HG03342 (cell line): ENCODE measurements at regions not wholly inside any gene's neighbourhood (a gene's known extent, or its start where the extent isn't known, plus 50 kb on each side); places are given as distances from the start of the nearest gene placed in this dataset.
"Not testable (repeated sequence)": the region's sequence is repeated elsewhere in the genome, so short reads cannot be mapped to it uniquely, and the experiment has no call there.

Source experiments
- ATAC-seq: cut with Tn5 transposase; IDR thresholded peaks from one replicate; pipeline ENCODE4 v1.9.1; 2021; ENCODE audit warnings: mild to moderate bottlenecking, moderate library complexity; ENCODE audit not compliant: unreplicated experiment

- no peak for ATAC-seq
Measured at GRCh38 chr2:17460371-17461086, 57.7 kb downstream of the RAD51AP2 start.

DNA sequence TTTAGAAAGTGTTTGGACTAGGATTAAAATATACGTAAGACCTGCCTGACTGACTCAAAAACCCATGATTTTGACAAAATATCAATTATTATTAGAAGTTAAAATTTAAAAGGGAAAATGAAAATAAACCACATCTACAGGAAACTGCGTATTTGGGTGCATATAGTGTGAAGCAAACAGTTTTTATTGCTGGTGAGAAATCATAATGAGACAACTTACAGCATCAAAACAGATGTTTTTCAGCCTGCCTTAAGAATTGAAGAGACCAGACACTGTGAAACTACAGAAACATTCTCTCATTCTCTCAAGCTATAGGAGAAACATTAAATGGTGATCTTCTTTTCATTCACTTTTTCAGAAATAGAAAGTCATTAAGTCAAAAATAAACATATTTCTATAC lies 62.9 kb downstream of the RAD51AP2 start:
- no peak for ATAC-seq

GRCh38 chr2:17446191-17446590 lies 72.0 kb downstream of the RAD51AP2 start:
- ATAC-seq = not testable (repeated sequence)

DNA sequence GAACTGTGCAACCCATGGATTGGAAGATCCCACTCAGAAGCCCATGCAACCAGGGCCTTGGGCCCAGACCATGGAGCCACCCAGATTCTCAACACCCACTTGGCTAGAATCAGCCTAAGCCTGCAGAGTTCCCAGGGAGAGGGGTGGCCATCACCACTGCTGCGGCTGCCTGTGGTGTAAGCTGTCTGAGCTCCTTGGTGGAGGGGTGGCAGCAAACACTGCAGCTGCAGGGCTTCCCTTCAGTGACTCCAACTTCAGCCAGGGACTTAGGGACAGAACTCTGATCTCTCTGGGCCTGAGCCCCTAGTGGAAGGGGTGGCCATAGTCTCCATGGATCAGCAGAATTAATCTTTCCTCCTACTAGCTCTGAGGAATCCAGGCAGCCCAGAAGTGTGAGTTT lies 72.5 kb downstream of the RAD51AP2 start:
- ATAC-seq = no peak

DNA sequence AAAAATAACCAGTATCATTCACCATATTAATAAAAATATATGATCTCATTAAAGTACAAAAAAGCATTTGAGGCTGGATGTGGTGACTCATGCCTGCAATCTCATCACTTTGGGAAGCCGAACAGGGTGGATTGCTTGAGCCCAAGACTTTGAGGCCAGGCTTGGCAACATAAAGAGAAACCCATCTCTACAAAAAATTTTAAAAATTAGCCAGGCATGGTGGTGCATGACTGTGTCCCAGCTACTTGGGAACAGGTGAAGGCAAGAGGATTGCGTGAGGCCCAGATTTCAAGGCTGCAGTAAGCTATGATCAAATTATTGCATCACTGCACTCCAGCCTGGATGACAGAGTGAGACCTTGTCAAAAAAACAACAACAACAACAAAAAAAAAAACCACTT lies 75.9 kb downstream of the RAD51AP2 start:
- ATAC-seq = no peak

DNA sequence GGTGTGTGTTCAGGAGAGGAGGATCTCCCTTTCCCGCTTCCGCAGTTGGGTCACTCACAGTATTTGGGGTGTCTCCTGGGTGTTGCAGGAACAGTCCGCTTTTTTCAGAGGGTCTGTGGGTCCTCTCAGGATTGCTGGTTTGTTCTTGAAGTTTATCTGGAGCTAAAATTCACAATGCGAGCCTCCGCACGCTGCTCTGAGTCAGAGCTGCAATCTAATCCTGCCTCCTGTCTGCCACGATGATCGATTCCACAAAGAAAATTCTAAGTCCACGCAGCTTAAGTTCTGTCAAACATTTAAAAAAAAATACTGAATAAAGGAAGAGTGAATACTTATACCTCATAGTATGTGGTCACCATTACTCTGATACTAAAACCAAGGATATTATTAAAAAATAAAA lies 76.5 kb downstream of the RAD51AP2 start:
- ATAC-seq = no peak

GRCh38 chr2:17441055-17441771 lies 77.0 kb downstream of the RAD51AP2 start:
- ATAC-seq = no peak

- ATAC-seq = no peak
Measured at GRCh38 chr2:17430326-17430725, 87.9 kb downstream of the RAD51AP2 start.

- no peak for ATAC-seq
Measured at GRCh38 chr2:17429130-17429529, 89.1 kb downstream of the RAD51AP2 start.

DNA sequence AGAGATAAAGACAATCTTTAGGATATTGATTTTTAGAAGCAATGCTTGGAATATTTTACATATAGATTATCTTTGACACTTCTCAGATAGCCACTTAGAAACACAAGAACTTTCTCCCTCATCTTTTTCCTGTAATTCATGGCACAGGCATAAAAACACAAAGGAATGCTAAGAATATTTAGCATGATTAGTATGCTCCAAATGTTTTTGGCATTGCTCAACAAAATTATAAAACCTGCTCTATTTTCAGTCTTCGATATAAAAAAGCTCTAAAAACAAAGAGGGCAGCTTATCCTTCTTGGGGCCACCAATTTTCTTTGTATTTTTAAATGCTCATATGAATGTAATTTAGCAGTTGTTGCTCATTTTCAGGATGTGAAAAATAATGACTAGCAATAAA lies 90.8 kb downstream of the RAD51AP2 start:
- ATAC-seq = no peak

DNA sequence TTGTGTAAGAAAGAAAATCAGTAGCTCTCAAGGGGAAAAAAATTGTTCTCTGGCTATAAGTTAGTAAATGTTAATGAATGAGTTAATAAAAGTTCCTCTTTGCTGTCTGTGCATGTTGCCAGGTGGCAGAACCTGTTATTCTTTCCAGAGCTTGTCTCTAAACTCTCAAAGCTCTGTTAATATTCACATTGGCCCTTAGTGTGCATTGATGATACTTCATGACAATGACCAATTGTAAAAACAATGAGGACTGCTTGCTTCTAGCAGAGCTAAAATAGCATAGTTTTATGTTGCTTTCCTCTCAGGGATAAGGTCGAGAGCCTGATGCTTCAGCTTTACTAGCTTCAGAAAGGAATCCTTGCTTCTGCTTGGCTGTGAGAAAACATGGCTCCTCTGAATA lies 91.5 kb downstream of the RAD51AP2 start:
- no peak for ATAC-seq

GRCh38 chr2:17422061-17422460 lies 96.2 kb downstream of the RAD51AP2 start:
- ATAC-seq = no peak

DNA sequence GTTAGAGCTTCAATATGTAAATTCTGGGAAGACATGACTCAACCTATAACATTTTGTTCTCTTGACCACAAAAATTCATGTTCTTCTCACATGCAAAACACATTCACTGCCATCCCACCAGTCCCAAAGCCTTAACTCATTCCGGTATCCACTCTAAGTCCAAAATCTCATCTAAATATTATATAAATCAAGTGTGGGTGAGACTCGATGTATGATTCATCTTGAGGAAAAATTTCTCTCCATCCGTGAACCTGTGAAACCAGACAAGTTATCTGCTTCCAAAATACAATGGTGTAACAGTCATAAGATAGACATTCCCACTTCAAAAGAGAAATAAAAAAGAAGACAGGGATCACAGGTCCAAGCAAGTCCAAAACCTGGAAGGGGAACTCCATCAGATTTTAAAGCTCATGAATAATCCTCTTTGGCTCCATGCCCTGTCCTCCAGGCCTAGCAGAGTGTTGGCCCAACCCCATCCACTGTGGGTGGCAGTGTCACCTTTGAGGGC lies 101.3 kb downstream of the RAD51AP2 start:
- no peak for ATAC-seq

GRCh38 chr2:17413036-17413435 lies 105.2 kb downstream of the RAD51AP2 start:
- ATAC-seq = no peak

DNA sequence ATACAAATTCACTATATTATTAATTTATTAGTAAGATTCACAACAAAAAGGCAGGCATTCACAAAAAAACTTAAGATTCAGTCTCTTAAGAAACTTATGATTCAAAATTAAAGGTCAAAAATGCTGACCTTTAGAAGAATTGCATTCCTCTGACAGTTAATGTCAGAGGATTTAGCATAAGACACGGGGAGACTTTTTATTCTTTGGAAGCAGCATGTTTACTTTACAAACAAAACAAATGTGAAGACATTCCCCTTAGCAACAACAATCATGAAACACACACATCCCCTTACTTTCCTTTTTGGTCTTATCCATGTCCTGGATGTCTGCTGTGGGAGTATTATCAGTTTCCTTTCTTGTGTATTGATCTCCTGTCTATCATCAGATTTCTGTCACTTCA lies 117.1 kb downstream of the RAD51AP2 start:
- ATAC-seq = no peak

GRCh38 chr2:17398770-17399169 lies 119.5 kb downstream of the RAD51AP2 start:
- no peak for ATAC-seq

GRCh38 chr2:17388798-17389197 lies 129.4 kb downstream of the RAD51AP2 start:
- ATAC-seq = no peak

DNA sequence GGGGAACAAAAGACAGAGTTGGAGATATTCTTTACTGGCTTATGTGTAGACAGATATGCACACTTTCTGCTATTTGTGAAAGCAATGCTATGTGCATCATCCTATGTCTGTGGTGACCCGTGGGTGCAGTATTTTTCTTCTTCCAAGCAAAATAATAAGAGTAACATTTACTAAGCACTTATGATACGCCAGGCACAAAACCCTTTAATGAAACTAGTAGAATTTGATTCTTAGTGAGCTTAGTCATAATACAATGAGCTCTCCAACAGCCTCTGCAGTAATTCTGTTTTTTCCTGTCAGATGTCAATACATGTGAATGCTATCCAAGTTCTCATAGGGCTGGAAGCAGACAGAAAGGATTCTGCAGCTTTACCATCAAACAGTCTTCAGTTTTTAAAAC lies 130.6 kb downstream of the RAD51AP2 start:
- no peak for ATAC-seq

DNA sequence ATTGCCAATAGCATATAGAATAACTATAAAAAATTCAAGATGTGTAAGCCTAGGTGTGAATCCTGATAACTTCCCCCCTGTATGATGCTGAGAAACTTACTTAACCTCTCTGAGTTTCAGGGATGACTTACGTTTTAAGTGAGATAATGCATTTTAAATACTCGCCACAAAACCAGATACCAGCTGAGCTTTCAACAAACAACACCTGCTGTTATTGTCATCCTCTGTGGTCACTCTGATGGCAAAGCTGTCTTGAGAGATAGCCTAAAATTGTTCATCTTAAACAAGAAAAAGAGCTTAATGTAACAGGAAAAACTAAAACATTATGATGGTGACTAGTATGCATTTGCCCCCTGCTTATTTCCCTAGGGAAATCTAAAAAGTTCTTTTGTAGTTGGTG lies 131.5 kb downstream of the RAD51AP2 start:
- no peak for ATAC-seq

GRCh38 chr2:17380003-17380402 lies 138.2 kb downstream of the RAD51AP2 start:
- no peak for ATAC-seq

DNA sequence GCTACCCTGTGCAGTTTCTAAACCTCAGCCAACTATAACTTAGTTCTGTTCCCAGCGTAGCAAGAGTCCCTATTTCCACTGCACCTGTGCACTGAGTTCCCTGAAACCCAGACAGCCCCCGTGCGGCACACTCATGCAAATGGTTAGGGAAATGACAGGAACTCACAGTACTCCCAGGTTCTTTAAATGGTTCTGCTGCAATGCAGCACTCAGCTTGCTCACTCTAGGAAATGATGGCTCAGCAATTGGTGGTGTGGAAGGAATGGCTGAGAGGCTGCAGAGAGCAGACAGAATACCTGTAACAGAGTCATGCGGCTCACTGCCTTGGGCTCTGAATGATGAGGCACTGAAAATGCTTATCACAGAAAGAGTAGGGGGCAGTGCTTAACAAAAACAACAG lies 143.0 kb downstream of the RAD51AP2 start:
- no peak for ATAC-seq

GRCh38 chr2:17373741-17374140 lies 144.5 kb downstream of the RAD51AP2 start:
- no peak for ATAC-seq
